Stimulated activated CD8-positive, alpha-beta memory T cell treated with anti-CD3 and anti-CD28 coated beads, Interleukin-2, amount 100 ng/mL, for 1 hour (primary cell): ENCODE measurements at regions not wholly inside any gene's neighbourhood (a gene's known extent, or its start where the extent isn't known, plus 50 kb on each side); places are given as distances from the start of the nearest gene placed in this dataset.

Experiments used
- DNase-seq, 2 donors: peaks; one replicate each; pipeline ENCODE4 v3.0.0-alpha.2; 2020; ENCODE audit warnings: low read depth in 2 of 2

DNA sequence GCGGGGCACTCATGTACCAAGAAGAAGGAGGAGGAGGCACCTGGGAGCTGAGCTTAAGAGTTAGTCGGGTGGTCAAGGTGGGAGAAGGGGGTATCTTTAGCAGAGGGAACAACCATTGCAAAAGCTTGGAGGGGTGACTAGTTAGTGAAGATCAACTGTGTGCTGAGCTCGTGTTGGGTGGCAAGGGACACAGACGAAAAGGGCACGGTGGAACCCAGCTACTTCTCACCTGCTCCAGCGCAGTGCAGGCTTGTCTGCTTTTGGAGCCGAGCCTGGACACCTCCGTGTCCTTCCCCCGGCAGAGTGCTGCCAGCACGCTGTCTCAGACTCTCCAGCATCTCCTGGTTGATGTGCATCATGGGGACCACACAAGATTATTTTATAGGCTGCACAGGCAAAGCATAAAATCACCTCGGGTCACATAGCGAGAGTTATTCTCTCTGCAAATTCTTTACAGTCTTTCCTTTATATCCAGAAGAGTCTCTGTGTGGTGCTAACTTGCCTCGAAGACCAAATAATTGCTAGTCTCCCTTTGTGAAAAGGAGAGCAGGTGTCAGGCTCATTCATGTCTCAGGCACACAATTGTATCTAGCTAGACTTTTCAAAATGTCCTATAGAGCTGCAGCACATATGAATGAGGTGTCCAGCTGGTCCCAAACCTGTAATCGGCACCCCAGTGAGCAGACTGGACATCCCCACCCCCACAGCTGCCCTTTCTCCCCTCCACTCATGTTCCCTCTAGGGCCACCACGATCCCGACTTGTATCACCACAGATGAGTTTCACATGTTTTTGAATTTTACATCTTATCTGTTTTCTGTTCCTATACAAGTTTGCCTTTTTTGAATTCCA is 123.4 kb downstream of the CEBPB start:
- no peak for DNase-seq

DNA sequence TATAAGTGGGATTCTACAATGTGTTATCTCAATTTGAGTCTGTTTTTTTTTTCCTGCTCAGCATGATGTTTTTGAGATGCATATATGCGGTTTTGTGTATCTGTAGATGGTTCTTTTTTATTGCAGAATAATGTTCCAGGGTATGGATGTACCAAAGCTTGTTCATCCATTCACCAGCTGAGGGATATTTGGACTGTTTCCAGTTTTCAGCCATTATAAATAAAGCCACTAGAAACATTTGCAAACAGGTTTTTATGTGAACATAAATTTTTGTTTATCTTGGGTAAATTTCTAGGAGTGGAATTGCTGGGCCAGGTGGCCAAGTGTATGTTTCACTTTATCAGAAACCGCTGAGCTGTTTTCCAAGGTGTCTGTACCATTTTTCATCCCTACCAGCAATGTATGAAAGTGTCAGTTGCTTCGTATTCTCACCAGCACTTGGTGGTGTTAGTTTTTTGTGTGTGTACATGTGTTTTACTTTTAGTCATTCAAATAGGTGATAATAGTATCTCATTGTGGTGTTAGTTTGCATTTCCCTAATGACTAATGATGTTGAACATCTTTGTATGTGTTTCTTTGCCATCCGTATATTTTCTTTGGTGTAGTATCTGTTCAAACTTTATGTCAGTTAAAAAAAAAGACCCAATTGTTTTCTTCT is 124.2 kb downstream of the CEBPB start:
- DNase-seq, result no peak

DNA sequence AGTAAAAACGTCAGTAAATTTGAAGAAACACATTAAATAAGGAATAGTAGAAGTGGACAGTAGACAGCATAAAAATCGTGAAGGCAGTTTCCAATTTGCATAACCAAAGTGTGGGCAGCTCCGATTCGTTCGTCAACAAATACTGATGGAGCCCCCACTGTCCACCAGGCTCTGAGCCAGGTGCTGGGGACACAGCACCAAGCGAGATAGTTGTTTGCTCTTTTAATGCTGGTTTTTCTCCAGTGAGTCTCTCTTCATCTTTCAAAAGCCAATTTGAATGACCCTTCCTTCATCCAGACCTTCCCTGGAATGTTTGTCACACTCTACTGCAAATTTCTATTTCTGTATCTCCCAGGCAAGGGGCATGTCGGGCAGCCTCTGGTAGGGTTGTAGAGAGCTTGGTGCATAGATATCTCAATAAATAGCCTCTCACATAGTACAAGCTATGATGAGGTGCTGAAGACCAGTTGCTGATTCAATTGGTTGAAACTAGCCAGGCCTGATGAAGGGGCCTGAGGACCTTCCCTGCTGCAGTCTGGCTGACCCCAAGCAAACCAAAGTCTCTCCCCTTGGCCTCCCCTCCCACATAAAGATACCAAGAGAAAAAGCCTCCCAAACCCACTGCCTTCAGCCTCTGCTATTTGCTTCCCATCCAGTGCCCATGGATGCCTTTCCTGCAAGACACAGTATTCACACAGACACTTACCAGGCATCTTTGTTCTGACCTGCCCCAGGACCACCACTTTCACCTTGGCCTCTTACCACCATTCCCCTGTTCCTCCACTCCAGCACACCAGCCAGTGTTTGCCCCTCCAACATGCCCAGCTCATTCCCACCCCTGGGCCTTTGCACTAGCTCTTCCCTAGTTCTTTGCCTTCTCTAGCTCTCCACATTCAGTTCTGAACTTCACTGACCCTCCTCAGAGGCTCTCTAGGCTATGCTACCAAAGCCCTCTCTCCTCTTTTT is 125.2 kb downstream of the CEBPB start:
- DNase-seq, result no peak

DNA sequence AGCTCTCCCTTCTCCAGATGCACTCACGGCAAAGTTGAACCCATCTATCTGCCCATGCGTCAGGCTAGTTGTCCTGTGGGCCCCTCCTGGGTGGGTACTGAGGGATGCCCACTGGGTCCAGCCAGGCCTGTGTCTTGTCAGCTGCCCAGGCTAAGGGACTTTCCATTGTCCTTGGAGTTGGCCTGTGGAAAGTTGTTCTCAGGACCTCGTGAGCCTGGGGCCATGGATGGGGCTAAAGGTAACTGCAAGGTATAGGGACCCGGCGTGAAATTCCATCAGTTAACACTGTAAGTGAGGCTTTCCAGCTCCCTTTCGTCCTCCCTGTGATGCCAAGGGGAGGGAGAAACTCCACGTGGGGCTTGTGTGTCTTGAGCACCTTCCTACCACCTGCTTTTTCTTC is 126.5 kb downstream of the CEBPB start:
- no peak for DNase-seq

DNA sequence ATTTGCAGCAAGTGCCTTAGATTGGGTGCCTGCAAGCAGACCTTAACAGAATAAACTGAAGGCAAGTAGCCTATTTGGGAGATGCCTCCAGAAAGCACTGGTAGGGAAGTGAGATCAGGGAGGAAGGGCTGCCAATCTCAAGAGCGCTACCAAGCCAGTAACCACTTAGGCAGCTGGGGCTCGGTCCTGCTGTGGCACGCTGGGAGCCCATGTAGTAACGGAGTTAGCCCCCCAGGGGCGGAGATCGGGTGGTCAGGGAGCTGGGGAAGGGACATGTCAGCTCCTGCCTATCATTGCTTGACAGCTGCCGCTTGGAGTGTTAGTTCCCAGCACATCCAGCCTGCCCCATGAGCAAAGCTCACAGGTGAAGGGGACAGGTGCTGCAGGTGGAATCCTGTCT is 127.0 kb downstream of the CEBPB start:
- DNase-seq, result no peak

DNA sequence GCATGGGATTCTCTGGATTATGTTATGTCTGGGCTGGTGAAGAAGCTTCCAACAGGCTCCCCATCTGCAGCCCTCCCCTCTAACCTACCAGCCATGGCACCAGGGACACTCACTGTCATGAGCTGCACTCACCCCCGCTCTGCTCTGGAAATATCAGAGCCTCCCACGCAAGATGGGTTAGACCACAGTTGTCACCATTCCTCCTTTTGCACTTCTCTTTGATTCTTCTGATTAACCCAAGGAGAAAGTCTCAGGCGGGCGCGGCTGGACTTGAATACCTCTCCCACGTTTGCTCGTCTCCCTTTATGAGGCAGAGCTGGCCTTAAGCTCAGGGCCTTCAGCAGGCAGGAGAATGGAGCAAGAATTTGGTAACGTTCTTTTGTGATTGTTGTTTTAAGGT is 128.1 kb downstream of the CEBPB start:
- no peak for DNase-seq

DNA sequence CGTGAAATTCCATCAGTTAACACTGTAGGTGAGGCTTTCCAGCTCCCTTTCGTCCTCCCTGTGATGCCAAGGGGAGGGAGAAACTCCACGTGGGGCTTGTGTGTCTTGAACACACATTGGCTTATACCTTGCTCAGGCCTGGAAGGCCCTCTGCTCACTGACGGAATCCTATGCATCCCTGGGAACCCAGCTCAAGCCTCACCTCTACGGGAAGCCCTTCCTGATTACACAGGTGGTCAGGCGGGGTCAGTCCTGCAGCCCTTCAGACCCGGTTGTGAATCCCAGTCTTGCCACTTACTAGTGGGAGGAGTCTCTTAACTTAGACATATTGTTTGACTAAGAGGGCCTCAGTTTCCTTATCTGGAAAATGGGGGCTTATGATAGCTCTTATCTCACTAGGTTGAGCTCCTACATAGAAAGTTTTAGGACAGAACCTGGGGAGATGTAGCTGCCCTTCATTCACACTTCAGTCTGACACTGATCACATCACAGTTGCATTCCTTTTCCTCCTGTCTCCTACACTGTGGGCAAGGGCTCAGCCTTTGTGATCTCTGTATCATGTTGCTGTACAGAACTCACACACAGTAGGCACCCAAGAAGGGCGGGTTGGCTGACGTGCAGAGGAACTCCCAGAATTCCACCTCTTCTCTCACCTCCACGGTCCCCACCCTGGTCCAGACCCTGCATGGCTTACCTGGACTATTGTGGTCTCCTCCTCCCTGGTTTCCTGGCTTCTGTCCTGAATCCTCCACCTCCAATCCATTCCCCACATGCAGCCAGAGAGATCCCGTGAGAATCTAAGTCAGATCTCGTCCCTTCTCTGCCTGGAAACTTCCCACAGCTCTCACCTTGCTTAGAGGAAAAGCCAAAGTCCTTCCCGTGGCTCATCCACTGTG is 129.6 kb downstream of the CEBPB start:
- no peak for DNase-seq

DNA sequence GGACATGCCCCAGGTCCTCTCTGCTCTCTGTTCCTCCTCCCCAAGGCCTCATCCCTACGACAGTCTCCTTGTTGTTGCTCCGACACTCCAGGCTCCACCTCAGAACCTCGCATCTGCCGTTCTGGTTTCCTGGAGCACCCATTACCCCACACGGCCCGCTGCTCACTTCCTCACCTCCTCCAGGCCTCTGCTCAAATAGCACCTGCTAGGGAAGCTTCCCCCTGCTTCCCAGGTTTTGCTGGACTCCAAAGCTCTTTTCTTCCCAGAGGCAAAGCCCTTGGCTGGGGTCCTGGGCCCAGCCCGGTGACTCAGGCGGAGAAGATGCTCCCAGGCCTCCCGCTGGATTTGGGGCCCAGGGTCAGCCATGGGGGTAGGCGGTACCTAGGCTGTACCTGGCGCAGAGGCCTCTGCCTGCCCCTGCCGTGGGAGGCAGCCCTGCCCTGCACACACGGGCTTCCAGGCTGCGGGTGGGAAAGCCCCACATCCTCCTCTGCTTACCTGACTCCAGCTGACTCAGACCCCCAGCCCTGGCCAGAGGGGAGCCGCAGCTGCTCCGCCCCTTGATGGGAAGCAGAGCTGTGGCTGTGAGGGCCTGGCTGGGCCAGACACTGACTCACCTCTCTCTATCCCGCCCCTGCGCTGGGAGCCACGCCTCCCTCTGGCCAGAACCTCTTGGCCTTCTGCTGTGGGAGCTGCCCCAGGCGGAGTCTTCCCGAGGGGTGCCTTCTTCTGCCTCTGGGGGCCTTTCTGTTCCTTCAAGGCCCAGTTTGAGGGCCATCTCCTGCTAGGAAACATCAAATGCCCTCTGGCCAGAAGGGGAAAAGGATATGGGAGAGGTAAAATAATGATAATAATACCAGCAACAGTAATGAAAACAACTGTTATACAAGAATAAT is 130.5 kb downstream of the CEBPB start:
- DNase-seq, result no peak

DNA sequence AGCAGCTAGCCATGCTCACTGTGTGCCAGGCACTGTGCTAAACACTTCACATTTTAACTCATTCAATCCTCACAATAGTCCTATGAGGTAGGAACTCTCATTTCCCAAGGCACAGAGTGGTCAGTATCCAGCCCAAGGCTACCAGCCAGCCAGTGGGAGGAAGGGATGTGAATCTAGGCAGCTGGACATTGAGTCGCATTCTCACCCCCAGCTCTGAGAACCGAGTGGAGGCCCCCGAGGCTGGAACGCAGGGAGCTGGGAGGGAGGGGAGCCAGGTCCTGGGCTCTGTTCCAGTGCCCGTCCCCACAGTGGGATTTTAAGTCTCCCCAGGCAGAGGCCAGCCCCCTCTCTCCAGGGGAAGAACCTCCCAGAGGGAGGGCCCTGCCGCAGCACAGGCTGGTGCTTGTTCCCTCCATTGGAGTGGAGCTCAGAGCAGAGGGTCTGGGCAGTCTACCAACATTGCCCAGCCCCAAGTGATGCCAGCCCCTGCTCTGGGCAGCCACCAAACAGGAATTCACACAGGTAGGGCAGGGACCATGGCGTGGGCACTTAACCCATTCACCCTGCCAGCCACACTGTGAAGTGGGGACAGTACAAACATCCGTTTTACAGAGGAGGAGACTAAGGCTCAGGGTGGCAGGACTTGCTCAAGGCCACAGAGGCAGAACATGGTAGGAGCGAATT is 131.3 kb downstream of the CEBPB start:
- DNase-seq, result no peak

DNA sequence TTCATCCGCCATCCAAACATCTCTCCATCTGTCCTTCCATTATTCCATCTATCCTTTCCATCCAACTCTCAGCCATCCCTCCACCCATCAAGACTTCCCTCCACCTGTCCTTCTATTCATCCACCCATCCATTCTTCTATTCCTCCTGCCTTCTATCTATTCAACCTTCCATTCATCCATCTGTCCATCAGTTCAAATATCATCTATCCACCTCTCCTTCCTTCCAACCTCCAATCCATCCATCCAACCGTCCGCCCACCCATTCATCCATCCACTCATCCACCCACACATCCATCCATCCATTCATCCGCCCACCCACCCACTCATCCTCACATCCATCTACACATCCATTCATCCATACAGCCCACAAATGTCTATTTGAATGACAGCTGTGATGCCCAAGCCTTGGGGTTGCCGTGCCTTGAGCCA is 132.1 kb downstream of the CEBPB start:
- no peak for DNase-seq

DNA sequence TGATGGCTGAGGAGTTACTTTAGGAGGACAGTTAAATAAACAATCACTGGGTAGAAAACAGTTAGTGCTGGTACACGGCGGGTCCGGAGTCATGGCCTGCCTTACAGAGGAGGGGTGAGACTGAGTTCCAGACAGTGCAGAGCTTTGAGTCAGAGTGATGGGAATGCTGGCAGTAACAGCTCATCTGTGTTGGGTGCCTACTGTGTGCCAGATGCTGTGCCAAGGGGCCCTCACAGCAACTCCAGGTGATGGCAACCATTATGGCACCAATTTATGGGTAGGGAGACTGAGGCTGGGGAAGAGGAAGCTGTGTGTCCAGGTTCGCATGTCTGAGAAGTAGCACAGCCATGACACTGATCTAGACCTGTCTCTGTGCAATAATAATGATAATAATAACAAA is 132.6 kb downstream of the CEBPB start:
- DNase-seq, result no peak

DNA sequence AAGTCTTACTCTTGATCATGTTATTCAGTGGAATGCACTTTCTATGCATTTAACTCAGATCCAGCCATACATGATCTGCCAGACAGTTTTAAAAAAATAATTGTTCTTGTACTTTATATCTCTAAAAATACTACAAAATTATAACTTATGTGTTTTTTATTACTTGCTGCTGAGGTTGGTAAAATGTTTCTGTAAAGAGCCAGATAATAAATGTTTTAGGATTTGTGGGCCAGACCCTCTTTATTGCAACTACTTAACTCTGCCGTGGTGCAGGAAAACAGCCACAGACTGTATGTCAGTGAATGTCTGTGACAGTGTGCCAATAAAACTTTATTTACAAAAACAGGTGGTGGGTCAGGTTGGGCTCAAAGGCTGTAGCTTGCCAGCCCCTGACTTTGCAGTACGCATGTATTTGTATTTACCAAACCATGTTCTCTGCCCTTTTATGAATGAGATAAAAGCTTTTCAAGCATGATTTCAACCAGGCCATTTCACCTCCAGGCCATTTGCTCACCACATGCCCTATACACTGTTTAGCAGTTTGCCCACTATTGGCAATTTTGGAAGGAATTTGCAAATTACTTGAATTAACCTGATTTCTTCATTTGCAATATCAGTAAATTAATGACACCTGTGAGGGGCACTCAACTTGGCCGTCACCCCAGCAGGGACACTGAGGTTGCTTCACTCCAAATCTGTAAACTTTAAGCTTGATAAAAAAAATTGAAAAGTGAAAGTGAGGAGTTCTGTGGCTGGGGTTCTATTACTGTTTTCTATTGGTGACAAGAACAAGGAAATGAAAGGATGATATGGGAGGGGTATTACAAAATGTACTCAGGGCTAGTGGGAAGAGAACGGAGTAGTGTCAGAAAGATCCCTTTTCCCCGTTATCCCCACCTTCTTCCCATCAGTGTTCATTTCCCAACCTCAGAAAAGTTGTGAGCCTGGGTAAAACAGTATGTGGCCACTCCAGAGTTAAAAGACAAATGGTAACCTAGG is 133.4 kb downstream of the CEBPB start:
- DNase-seq, result no peak

DNA sequence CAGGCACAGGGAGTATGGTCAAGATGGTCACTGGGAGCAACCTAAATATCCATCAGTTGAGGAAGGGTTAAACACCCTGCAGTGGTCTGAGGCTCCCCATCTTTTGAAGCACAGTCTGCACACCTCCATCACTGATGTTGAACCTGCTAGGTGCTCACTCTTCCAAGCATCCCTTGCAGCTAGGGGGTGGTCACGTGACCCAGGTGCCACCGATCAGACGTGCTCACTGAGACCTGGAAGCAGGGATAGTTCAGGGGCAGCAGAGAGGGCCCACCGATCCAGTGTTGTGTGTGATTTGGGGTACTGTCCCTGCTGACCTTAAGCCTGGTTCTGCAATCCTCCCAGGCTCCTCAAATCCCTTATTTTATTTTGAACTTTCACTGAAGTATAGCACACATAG is 134.6 kb downstream of the CEBPB start:
- DNase-seq, result no peak

DNA sequence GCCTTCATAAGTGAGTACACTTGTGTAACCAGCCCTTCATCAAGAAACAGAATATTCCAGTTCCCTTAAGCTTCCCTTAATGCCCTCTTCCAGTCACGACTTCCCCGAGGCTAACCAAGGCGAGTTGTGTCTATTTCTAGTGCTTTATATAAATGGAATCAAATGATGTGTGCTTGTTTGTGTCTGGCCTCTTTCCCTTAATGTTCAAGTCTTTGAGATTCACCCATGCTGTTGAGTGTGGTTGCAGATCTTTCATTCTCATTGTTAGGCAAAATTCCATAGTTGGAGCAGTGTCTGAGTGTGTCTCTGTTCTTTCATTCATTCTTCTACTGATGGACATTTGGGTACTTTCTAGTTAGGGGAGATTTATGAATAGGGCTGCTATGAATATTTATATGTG is 135.0 kb downstream of the CEBPB start:
- no peak for DNase-seq

DNA sequence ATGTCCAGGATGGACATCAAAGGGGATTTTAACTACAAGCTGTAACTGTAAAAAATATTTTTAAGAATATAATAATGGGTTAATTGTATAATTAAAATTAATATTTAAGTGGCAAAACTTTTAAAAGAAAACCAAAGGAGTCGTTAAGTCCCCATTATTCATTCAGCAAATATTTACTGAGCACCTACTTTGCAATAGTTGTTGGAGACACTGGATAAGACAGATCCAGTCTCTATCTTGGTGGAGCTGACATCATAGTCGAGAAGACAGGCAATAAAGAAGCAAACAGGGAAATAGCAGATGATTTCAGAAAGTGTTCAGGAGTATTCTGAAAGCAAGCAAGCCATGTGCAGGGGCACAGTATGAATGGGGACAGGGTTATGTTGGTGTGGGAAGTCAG is 137.0 kb downstream of the CEBPB start:
- no peak for DNase-seq

DNA sequence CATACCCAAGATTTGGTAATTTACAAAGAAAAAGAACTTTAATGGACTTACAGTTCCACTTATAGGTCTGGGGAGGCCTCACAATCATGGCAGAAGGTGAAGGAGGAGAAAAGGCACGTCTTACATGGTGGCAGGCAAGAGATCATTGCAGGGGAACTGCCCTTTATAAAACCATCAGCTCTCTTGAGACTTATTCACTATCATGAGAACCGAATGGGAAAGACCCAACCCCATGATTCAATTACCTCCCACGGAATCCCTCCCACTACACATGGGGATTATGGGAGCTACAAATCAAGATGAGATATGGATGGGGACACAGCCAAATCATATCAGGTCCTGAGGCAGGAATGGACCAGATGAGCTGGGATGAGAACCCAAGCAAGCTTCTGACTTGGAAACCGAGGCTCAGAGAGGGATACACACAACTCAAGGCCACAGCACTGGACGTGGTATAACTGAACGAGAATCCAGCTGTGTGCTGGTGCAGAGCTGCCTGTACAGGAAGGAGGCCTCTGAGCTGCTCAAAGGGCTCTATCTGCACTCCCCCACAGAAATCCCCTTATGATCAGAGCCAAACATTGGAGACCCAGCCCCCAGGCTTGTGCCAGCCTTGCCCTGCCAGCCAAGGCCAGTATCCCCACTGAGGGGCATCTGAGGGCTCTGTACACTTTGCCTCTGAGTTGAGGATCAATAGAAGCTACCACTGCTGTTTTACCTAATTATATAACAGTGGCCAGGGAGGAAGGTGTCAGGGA is 137.8 kb downstream of the CEBPB start:
- no peak for DNase-seq
